ENCODE measurements at regions not wholly inside any gene's neighbourhood (a gene's known extent, or its start where the extent isn't known, plus 50 kb on each side); places are given as distances from the start of the nearest gene placed in this dataset.
A peak's percentile ranks its signal among the peaks of the same experiment; 100 is the strongest.
"Not testable (repeated sequence)": the region's sequence is repeated elsewhere in the genome, so short reads cannot be mapped to it uniquely, and the experiment has no call there.

GRCh38 chr9:11158676-11159075 is 545.9 kb upstream of the PTPRD start:
- FAIRE-seq = no peak

- FAIRE-seq = no peak
These were observed 546.6 kb upstream of the PTPRD start for GRCh38 chr9:11159318-11159862.

GRCh38 chr9:11163843-11164242 is 551.0 kb upstream of the PTPRD start:
- no peak for FAIRE-seq

GRCh38 chr9:11182001-11182400 is 569.2 kb upstream of the PTPRD start:
- FAIRE-seq = no peak

GRCh38 chr9:11190719-11191118 is 577.9 kb upstream of the PTPRD start:
- FAIRE-seq = no peak

- no peak for FAIRE-seq
These were observed 580.2 kb upstream of the PTPRD start for GRCh38 chr9:11192993-11193392.

- no peak for FAIRE-seq
These were observed 581.4 kb upstream of the PTPRD start for GRCh38 chr9:11194246-11194645.

- FAIRE-seq = not testable (repeated sequence)
These were observed 584.1 kb upstream of the PTPRD start for GRCh38 chr9:11196840-11197365.

GRCh38 chr9:11199335-11199734 is 586.5 kb upstream of the PTPRD start:
- no peak for FAIRE-seq

- FAIRE-seq = no peak
These were observed 591.7 kb upstream of the PTPRD start for GRCh38 chr9:11204521-11204920.

GRCh38 chr9:11206925-11207324 is 594.1 kb upstream of the PTPRD start:
- no peak for FAIRE-seq

GRCh38 chr9:11233696-11234095 is 620.9 kb upstream of the PTPRD start:
- FAIRE-seq = no peak

- no peak for FAIRE-seq
These were observed 622.3 kb upstream of the PTPRD start for GRCh38 chr9:11235061-11235460.

- no peak for FAIRE-seq
These were observed 629.0 kb upstream of the PTPRD start for GRCh38 chr9:11241779-11242178.

- FAIRE-seq = no peak
These were observed 645.2 kb upstream of the PTPRD start for GRCh38 chr9:11257992-11258391.

GRCh38 chr9:11269036-11269435 is 656.2 kb upstream of the PTPRD start:
- FAIRE-seq = no peak

GRCh38 chr9:11275158-11275695 is 662.4 kb upstream of the PTPRD start:
- FAIRE-seq = no peak

GRCh38 chr9:11312966-11313365 is 700.2 kb upstream of the PTPRD start:
- no peak for FAIRE-seq

GRCh38 chr9:11318946-11319345 is 706.1 kb upstream of the PTPRD start:
- no peak for FAIRE-seq

- FAIRE-seq = peak; percentile 84
These were observed 706.7 kb upstream of the PTPRD start for GRCh38 chr9:11319538-11319937.

- no peak for FAIRE-seq
These were observed 708.2 kb upstream of the PTPRD start for GRCh38 chr9:11320989-11321388.

GRCh38 chr9:11323457-11323856 is 710.7 kb upstream of the PTPRD start:
- FAIRE-seq = no peak

- FAIRE-seq = no peak
These were observed 713.4 kb upstream of the PTPRD start for GRCh38 chr9:11326231-11326630.

- FAIRE-seq = no peak
These were observed 715.5 kb upstream of the PTPRD start for GRCh38 chr9:11328326-11328725.

- no peak for FAIRE-seq
These were observed 722.2 kb upstream of the PTPRD start for GRCh38 chr9:11335011-11335410.
